ENCODE measurements at regions not wholly inside any gene's neighbourhood (a gene's known extent, or its start where the extent isn't known, plus 50 kb on each side); places are given as distances from the start of the nearest gene placed in this dataset.

- TF ChIP-seq FOXK2 (IDR thresholded peaks at IDR 0.05) (no peak), ZNF384 (IDR thresholded peaks at IDR 0.05) (no peak), BHLHE40 (IDR thresholded peaks at IDR 0.05; ENCODE audit: borderline replicate concordance) (no peak), FOXA1 (IDR thresholded peaks at IDR 0.05) (no peak)
- TF ChIP-seq, protein P1, sequence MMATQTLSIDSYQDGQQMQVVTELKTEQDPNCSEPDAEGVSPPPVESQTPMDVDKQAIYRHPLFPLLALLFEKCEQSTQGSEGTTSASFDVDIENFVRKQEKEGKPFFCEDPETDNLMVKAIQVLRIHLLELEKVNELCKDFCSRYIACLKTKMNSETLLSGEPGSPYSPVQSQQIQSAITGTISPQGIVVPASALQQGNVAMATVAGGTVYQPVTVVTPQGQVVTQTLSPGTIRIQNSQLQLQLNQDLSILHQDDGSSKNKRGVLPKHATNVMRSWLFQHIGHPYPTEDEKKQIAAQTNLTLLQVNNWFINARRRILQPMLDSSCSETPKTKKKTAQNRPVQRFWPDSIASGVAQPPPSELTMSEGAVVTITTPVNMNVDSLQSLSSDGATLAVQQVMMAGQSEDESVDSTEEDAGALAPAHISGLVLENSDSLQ (IDR thresholded peaks at IDR 0.05), result no peak
Observed at GRCh38 chr6:6405031-6405430, 84.6 kb upstream of the F13A1 start.
